ENCODE measurements at regions not wholly inside any gene's neighbourhood (a gene's known extent, or its start where the extent isn't known, plus 50 kb on each side); places are given as distances from the start of the nearest gene placed in this dataset.

DNA sequence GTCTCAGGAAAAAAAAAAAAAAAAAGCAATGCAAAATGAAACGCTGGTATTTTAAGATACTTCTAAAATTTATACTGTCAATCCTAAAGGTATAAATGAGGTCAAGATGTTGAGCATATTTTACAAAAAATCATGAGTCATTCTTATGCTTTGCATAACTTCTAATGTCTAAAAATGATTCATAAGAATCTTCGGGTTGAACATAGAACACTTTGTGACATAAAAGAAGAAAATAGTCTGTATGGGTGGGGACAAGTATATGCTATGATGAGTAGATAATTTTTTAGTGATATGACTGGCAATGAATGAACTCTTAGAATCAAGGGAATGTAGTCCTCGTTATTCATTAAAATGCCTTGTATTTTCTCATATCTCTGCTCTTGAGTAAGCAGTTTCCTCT is 416.9 kb upstream of the USP24 start:
- TF ChIP-seq POLR2AphosphoS5 (IDR thresholded peaks at IDR 0.05; ENCODE audit: borderline replicate concordance, low read depth, low read length) (no peak), EZH2 (IDR thresholded peaks at IDR 0.05) (no peak), FOXP2 (optimal IDR thresholded peaks at IDR 0.05; ENCODE audit: control extremely low read depth, extremely low read length, insufficient read depth) (no peak)
